ENCODE measurements at regions not wholly inside any gene's neighbourhood (a gene's known extent, or its start where the extent isn't known, plus 50 kb on each side); places are given as distances from the start of the nearest gene placed in this dataset.

GRCh38 chr2:128447538-128447995 lies 128.9 kb upstream of the HS6ST1 start:
- WGBS, 2 donors, result 74 to 94% methylated on average over 7 of the region's 7 CpGs
- FAIRE-seq, result no peak
- intact Hi-C loops (cut with DNase I), result no loop called here
- no peak for TF ChIP-seq CTCF (IDR thresholded peaks at IDR 0.05)
- peaks cover 4 to 10% (median 7%) of the 10 kb centered on the region in 3 donors for H3K4me1 ChIP-seq
- H3K36me3 ChIP-seq, result no peaks in the 10 kb centered on the region
- no peaks in the 10 kb centered on the region for H3K9me3 ChIP-seq
- no peak for ATAC-seq
- no peak overlapping the region for H3K27ac ChIP-seq
- H3K27me3 ChIP-seq, result no peaks in the 10 kb centered on the region
- no peak for DNase-seq
- no peak overlapping the region for H3K4me3 ChIP-seq

- DNase-seq (peak in 1 of 6 donors; percentile 13), ATAC-seq (no peak), FAIRE-seq (no peak)
- no peaks in the 10 kb centered on the region for H3K36me3 ChIP-seq
- peaks cover 0 to 2% (median 0%) of the 10 kb centered on the region in 3 donors for H3K4me1 ChIP-seq
- WGBS, 2 donors, result 88 to 90% methylated on average over 13 of the region's 13 CpGs
- no peak for TF ChIP-seq CTCF (IDR thresholded peaks at IDR 0.05)
- H3K27ac ChIP-seq, result no peak overlapping the region
- H3K27me3 ChIP-seq, result no peaks in the 10 kb centered on the region
- intact Hi-C loops (cut with DNase I), result no loop called here
- H3K4me3 ChIP-seq, result no peak overlapping the region
- no peaks in the 10 kb centered on the region for H3K9me3 ChIP-seq
Observed at GRCh38 chr2:128448331-128449225, 129.9 kb upstream of the HS6ST1 start.

GRCh38 chr2:128449226-128450061 lies 130.8 kb upstream of the HS6ST1 start:
- intact Hi-C loops (cut with DNase I), result no loop called here
- Histone ChIP-seq H3K4me3 (no peak overlapping the region), H3K4me1 (peaks cover 0 to 2% (median 0%) of the 10 kb centered on the region in 3 donors), H3K9me3 (no peaks in the 10 kb centered on the region), H3K27me3 (no peaks in the 10 kb centered on the region), H3K36me3 (no peaks in the 10 kb centered on the region), H3K27ac (no peak overlapping the region)
- TF ChIP-seq CTCF (IDR thresholded peaks at IDR 0.05), result no peak
- DNase-seq, result peak in 1 of 6 donors; percentile 12
- no peak for ATAC-seq
- FAIRE-seq, result no peak
- WGBS, 2 donors, result 91 to 92% methylated on average over 22 to 24 of the region's 24 CpGs

GRCh38 chr2:128450211-128451024 lies 131.8 kb upstream of the HS6ST1 start:
- Histone ChIP-seq H3K27ac (no peak overlapping the region), H3K27me3 (no peaks in the 10 kb centered on the region), H3K4me1 (peaks cover 0 to 2% (median 0%) of the 10 kb centered on the region in 3 donors), H3K9me3 (no peaks in the 10 kb centered on the region), H3K36me3 (no peaks in the 10 kb centered on the region), H3K4me3 (no peak overlapping the region)
- no peak for FAIRE-seq
- ATAC-seq, result no peak
- peak in 1 of 6 donors; percentile 7 for DNase-seq
- 93% methylated on average over 14 of the region's 14 CpGs for WGBS, 2 donors
- no peak for TF ChIP-seq CTCF (IDR thresholded peaks at IDR 0.05)
- intact Hi-C loops (cut with DNase I), result no loop called here

Measured in pancreas (tissue), 10 donors.